Effector CD8-positive, alpha-beta T cell (primary cell): ENCODE measurements at regions not wholly inside any gene's neighbourhood (a gene's known extent, or its start where the extent isn't known, plus 50 kb on each side); places are given as distances from the start of the nearest gene placed in this dataset.
"Not testable (repeated sequence)": the region's sequence is repeated elsewhere in the genome, so short reads cannot be mapped to it uniquely, and the experiment has no call there.

ENCODE experiments used
- DNase-seq: peaks from one replicate; lab custom pipeline; 2025; lab: John Stamatoyannopoulos, UW

DNA sequence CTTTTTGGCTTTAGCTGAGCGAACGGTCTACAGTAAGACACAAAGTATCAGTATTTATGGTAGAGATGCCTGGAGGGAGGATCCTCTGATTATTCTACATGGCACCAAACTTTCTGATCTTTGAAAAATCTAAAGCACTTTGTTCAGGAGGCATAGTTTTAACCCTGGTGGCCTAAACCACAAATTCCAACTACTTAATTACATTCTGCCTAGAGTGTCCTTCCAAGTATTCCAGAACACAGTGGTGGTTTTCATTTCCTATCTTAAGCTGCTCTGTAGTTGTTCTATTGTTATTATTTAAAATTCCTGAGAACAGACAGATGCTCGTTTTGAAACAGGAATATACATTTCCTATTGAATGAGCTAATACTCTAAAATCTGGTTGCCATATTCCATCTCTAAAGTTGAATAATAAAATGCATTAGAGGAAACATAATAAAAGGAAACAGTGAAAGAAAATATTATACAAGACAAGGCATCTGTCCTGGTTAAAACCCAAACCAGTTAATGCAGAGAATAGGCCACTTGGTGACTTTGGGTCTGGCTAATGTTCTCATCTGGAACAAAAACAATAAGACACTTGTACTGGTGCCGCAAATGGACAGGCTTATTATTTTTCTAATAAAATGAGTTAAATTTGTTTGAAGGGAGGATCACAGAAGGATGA is 657.4 kb downstream of the SPRY1 start:
- no peak for DNase-seq

DNA sequence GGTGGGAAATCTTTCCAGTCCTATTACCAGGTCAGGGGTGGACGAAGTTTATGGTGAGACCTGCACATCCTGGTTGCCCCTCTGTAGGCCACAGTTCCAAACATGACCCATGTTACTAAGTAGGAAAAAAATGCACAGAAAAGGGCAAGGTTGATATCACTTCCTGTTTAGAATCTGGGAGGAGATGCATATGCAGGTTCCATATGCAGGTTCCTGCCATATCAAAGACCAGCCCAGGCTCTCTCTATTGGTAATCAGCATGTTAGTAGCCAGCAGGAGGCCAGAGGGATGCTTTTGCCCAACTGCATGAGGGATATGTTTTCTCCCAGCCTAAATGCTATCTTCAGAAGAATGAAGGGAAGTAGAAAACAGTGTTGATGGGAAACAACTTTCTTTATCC is 657.2 kb downstream of the ANKRD50 start:
- DNase-seq: no peak

DNA sequence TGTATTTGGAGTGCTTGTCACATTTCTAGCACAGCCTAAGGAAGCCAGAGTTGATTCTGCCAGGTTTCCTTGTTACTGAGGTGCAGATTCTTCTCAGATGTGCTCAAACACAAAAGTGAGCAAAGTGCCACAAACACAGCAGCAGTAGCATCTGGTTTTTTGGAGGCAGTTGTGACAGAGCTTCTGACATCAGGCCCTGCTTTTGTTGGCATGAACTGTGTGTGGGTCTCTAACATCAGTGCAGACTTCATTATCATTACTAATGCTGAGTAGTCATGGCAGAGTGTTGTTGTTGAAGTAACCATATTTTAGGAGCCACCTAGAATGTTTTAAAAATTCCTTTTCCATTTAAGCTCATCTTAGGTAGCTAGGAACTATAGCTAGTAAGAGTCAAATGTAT is 656.6 kb downstream of the ANKRD50 start:
- no peak for DNase-seq

DNA sequence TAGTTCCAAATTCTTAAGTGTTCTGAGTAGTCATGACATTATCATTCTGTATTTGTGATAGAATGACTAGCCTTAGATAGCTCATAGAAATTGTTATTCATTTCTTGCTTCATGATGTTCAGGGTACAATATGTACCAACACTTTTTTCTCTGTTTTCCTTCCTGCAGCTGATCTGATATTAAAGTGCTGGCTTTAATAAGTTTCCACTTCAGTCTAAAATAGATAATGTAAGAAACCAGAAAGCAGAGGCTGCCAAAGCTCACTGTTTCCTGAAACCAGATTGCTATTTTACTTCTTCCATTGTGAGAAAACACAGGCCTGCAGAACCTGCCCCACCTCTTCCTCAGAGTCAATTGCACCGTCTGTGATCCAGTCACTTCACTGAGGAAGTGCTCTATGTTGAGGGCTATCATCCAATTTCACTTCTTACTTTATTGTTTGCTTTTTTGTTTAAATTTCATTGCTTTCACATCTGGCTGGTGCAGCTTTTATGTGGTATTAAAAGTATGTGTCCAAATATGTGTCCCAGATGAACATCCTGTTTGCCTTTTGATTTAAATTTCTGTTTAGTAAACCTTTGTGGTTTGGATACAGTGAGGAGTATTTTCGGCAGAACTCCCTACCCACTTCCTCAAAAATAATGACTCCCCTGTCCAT is 652.1 kb downstream of the ANKRD50 start:
- no peak for DNase-seq

DNA sequence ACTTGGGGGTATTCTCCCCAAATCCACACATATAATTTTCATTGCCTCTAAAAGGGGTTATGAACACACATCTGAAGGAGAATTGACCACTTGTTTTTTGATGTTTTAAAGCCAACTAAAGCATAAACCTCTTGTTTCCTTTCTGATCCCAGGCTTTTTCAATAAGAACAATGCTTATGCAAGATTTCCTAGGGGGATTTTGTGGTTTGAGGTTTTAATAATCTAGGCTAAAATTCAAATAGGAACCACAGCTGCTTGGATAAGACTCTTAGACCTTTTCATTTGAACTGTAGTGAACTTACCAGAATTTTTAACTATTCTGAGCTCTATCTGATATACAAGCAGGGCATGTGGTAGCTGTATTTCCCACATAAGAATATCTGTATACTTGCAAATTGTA is 651.1 kb downstream of the ANKRD50 start:
- no peak for DNase-seq

DNA sequence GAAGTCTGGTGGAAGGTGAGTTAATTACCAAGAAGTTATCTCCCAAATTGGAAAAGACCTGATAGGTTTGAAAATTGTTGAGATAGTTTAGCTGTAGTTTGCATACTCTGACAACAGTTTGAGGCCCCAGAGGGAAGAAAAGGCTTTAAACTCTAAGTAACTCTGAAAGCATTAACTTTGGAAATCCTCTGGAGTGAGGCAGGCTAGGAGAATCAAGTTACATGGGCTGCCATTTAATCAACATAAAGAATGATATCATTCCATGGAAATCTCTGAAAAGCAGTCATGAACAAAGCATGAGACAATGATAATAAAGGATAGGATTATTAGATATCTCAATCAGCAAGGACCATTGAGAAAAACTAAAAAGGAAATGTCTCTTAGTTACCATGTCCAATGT is 647.1 kb downstream of the ANKRD50 start:
- no peak for DNase-seq

DNA sequence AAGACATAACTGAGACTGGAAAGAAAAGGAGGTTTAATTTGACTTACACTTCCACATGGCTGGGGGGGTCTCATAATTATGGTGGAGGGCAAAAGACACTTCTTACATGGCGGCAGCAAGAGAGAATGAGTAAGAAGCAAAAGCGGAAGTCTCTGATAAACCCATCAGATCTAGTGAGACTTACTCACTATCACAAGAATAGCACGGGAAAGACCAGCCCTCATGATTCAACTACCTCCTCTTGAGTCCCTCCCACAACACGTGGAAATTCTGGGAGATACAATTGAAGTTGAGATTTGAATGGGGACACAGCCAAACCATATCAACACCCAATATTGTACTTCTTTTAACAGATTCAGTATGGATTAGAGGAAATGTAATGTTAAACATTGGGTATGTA is 646.6 kb downstream of the ANKRD50 start:
- no peak for DNase-seq

DNA sequence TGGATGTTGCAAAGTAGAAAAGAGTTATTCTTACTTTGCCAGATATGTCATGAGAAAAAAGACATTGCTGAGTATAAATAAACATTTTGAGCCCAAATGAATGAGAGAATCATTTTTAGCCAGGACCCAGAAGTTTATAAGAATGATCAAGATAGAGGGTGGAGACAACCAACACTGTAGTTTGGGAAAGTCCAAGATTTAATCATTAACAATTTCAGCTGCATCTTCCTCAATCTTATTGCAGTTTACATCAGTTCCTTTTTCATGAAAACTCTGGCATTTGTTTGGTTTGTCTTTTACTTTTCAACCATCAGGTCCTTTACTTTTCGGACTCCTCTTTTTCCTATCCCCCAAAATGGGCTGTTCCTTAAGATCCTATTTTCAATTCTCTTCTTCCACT is 645.9 kb downstream of the ANKRD50 start:
- no peak for DNase-seq

DNA sequence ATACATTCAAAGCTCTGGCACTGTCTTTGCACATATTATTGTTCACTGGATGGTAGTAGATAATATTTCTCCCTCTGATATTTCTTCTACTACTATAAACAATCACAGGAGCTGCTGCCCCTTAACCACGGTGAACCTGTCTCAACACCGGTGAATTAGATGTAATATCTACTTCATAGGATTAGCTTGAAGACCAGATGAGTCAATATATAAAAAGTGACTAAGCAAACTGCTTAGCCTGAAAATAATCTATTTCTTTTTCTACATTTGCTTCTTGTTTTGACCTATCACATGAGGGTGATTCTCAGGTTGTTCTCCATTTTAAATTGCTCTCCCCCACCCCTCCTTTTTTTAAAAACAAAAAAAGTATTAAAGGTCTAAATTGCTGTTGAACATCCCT is 645.5 kb downstream of the ANKRD50 start:
- no peak for DNase-seq

DNA sequence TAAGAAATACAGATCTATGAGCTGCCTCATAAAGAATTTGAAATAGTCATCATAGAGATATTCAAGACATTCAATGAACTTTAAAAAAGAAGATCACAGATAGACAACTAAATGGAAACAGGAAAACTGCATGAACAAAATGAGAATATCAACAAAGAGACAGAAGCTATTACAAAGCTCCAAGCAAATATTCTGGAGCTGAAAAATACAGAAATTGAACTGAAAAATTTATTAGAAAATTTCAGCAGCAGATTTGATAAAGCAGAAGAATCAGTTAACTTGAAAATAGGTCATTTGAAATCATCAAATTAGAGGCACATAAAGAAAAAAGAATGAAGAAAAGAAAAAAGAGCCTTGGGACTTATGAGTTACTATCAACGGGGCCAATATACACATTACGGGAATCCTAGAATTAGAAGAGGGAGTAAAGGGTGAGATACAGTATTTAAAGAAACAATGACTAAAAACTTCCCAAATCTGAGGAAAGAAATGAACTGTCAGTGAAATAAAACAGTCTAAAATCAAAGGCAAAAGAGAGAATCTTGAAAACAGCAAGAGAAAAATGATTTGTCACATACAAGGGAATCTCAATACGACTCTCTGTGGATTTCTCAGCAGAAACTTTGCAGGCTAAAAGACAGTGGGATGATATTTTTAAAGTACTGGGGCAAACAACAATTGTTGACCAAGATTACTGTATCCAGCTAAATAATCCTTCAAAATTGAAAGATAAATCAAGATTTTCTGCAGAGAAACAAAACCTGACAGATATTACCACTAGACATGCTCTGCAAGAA is 641.6 kb downstream of the ANKRD50 start:
- DNase-seq: no peak

DNA sequence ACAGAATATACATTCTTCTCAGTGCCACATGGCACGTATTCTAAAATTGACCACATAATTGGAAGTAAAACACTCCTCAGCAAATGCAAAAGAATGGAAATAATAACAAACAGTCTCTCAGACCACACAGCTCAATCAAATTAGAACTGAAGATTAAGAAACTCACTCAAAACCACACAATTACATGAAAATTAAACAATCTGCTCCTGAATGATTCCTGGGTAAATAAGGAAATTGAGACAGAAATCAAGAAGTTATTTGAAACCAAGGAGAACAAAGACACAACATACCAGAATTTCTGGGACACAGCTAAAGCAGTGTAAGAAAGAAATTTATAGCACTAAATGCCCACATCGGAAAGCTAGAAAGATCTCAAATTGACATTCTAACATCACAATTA is 637.3 kb downstream of the ANKRD50 start:
- DNase-seq: not testable (repeated sequence)

DNA sequence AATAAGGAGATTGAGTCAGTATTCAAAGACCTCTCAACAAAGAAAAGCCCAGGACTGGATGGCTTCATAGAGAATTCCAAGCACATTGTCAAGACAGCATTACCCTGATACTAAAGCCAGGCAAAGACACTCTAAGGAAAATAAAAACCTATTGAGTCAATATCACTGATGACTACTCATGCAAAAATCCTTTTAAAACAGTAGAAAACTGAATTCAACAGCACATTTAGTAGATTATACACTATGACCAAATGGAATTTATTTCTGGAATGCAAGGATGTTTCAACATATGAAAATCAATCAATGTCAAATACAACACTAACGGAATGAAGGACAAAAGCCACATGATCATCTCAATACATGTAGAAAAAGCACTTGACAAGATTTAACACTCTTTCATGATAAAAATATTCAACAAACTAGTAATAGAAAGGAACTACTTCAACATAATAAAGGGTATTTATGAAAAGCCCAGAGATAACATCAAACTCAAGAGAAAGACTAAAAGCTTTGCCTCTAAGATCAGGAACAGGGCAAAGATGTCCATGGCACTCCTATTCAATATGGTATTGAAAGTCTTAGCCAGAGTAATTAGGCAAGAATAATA is 633.3 kb downstream of the ANKRD50 start:
- DNase-seq: no peak

DNA sequence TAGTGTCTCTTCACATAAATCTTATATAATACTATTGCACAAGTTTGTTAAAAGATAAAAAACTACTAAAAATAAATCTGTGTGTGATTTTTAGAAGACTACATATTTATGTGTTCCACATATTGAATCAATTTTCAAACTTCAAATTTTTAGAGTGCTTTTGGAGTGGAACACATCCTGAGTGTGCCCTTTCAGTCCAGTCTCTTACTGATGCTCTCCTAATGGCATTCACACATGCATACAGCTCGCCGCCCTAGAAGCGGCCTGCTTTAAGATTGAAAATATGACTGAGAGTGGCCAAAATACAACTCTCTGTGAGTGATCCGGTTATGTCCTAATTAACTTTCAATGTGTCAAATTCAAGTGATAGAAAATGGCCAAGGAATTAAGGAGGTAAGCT is 628.8 kb downstream of the ANKRD50 start:
- DNase-seq: no peak

DNA sequence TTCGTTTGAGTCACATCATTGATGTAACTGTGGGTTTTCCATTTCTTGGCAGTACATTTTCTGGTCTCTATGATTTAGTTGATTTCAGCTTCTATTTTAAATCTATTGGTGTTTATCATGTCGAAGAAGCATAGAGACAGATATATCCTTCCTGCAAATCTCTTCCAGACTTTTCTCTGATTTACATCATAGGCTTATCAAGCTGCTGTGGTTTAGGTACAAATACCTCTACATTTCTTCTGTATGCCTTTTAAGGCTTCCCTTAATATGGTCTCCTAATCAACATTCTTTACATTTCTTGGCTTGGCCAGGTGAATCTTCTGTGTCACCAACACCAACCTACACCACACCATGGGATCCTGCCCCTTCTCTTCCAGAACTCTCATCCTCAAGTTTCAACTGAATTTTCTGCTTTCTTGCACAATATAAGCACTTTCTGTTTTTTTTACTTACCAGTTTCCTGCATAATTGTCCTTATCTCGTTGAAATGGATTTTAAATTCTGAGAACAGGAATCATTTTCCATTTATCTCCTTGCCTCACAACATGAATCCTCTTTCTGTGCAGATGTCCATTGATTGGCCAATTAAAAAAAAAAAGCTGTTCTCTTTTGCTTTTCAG is 626.9 kb downstream of the ANKRD50 start:
- DNase-seq: no peak

DNA sequence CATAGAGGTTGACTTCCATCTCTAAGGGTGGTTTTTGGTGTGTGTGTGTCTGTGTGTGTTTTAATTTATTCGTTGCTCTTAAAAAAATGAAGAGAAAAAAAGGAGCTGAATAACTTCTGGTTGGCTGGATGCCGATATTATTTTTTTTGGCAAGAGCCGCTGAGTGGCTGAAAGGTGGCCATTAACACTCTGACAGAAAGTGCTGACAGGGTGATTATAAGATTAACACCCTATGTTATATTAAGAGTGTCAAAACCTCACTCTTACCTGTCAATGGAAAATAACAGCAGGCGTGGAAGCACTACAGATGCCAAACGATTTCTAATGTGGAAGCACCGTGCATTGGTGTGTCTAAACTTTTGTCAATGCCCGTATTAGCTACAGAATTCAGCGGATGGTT is 622.5 kb downstream of the ANKRD50 start:
- DNase-seq: no peak

DNA sequence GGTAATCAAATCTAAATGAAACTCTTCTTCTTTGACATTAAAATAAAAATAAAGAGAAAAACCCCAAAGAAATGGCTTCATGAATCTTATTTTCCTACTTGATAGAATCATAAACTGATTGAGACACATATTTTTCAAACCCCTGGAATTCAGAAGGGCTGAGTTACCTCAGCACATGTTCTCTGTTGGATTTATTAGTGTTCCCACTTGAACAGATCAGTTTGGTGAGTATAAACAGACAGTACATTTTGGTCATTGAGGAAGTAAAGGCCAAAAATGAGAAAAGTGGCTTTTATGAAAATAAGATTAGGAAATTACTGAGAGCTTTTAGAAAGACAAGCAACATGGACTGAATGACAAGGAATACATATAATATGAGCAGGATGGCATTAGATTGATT is 620.4 kb downstream of the ANKRD50 start:
- DNase-seq: no peak

DNA sequence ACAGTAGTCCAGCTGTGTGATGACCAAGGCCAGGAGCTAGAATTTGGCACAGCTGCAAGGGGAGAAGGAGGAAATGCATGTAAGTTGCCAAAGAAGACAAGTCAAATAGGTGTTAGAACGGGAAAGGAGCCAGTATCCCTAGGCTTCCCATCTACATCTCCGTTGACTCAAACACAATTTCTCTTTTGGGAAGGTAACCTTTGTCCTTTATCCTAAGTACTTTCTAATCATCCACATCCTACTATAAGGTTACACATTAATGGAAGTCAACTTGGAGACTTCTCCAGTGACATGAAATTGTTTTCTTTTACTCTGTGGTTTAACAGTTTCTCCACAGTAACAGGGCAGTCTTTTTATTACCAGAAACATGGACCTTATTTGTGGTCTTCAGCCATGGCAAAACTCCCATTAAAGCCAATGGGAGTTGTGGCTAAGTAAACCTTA is 620.0 kb downstream of the ANKRD50 start:
- no peak for DNase-seq

DNA sequence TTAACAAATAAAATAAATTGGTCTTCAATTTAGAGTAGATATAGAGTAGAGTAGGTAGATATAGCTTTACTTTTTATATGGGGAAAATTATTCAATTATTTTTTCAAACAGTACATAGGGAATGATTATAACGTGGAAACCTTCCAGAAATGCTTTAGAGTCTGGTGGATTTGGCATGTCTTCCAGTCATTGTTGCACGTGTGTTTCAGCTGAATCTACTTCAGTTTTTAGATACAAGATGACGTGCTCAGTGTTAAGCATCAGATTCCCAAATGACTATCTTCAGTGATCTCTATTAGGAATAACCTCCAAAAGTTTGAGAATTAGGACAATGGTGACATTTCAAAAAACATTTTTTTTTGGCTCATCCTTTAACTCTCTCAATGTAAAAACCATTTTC is 616.9 kb downstream of the ANKRD50 start:
- no peak for DNase-seq

DNA sequence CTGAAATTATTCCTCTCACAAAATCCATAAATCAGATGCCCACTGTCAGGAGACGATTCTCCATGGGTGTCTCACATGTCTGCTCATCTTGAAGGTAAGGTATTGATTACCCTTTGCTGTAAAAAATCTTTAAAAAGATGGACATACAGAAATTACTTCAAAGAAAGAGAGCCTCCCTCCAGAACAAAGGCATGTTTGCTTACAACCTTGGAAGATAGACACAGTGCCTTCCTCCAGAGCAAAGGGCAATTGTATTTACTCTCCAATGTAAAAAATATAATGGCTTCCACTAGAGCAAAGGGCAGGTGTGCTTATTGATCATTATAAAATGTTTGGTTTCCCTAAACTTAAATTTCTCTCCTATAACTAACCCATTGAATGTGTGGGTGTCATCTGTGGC is 616.2 kb downstream of the ANKRD50 start:
- no peak for DNase-seq

DNA sequence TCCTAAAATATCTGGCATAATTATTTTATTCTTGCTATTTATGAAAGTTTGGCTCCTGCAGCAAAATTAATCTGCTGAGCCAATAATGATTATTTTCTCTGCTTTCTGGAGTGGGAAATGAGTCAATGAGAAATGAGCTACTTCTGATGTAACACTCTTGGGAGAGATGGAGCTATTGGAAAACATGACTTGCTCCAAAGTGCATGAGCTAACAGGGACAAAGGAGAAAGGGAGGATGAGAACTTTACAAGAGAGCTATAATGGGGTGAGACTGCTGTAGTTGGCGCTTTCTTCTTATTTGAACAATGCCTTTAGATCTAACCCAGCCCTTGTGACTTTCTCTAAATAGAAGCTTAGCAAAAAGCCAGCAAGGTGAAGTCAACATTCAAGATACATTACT is 615.1 kb downstream of the ANKRD50 start:
- DNase-seq: no peak

DNA sequence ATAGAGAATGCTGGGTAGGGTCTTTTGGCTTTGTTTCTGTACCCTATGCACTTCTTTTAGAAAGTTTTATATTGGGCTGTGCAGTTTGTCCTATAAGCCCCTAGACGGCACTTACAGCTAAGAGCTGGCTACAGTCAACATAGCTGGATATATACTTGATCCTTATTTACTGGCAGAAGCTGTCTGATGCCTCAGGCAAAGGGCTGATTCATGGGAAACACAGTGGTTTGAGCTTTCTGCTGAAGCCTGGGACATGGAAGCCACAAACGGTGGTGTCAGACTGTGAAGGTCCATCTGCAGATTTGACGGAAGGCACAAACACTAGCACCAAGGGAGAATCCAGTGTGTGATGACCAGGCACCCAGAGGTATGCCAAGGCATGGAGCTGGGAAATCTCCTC is 608.4 kb downstream of the ANKRD50 start:
- no peak for DNase-seq

DNA sequence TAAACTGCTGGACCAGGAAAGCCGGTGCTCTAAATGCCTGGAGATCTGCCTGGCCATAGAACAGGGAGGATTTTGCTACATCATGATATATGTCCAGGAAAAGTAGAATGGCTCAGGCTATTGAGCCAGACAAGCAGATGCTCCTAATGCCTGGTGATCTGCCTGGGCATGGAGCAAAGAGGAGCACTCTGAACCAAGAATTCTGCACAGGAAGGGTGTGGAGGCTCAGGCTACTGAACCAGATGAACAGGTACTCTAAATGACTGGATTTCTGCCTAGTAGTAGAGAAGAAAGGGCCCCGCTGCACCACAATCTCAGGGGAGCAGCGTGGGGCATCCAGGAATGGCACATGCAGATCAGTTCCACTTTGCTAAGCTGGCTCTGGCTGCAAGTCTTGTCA is 607.9 kb downstream of the ANKRD50 start:
- no peak for DNase-seq
